WI38 (cell line): ENCODE measurements at regions not wholly inside any gene's neighbourhood (a gene's known extent, or its start where the extent isn't known, plus 50 kb on each side); places are given as distances from the start of the nearest gene placed in this dataset.

ENCODE experiments used
- H3K4me3 ChIP-seq: 2 replicates; pipeline ENCODE4 v1.5.1; 2011; ENCODE audit warnings: low read depth, mild to moderate bottlenecking, control low read depth, low read length
- TF ChIP-seq, protein P1 (sequence below): IDR thresholded peaks from 2 replicates; pipeline ENCODE4 v1.5.1; 2012; ENCODE audit warnings: low read depth, mild to moderate bottlenecking, control low read depth, low read length

- TF ChIP-seq, protein P1, sequence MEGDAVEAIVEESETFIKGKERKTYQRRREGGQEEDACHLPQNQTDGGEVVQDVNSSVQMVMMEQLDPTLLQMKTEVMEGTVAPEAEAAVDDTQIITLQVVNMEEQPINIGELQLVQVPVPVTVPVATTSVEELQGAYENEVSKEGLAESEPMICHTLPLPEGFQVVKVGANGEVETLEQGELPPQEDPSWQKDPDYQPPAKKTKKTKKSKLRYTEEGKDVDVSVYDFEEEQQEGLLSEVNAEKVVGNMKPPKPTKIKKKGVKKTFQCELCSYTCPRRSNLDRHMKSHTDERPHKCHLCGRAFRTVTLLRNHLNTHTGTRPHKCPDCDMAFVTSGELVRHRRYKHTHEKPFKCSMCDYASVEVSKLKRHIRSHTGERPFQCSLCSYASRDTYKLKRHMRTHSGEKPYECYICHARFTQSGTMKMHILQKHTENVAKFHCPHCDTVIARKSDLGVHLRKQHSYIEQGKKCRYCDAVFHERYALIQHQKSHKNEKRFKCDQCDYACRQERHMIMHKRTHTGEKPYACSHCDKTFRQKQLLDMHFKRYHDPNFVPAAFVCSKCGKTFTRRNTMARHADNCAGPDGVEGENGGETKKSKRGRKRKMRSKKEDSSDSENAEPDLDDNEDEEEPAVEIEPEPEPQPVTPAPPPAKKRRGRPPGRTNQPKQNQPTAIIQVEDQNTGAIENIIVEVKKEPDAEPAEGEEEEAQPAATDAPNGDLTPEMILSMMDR: no peak
- no peak overlapping the region for H3K4me3 ChIP-seq
Observed at GRCh38 chr11:81059356-81059755, 1618.5 kb upstream of the TENM4 start.

DNA sequence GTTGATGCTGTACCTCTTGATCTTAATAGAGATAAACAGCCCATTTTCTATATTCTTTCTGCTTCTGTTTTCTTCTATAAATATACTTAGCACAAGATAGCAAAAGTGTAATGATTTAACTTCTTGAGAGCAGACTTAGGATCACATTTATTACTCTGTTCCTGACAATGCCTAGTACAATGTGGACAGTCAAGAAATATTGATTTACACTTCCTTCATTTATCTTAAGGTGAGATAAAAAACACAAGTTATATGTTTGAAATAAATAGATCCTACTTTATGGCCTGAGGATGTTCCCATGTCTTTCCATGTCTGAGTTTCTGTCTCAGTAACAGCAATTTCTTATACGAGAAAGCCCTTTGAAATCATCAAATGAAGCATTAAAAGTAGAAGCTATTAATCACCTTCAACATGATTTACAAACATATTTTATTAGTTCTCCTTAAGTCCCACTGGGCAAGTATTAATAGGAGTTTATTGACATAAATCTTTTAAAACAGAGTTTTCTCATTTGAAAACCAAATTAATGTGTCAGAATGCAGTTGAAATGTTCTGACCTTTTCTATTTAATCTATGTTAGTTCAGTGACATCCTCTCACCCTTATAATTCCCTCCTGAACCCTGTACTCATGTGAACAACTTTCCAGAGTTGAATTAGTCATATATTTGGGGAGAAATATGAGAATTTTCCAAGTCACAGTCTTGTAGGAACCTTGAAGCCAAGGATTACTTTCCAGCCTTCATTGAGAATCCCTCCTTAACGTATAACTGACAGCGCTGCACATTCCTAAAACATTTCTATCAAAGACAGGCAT, 1611.7 kb upstream of the TENM4 start:
- H3K4me3 ChIP-seq: no peak overlapping the region

GRCh38 chr11:81039916-81040524, 1599.2 kb upstream of the TENM4 start:
- no peak overlapping the region for H3K4me3 ChIP-seq
- TF ChIP-seq, protein P1: no peak

More for the DNA sequence above, 1611.7 kb upstream of the TENM4 start:
- TF ChIP-seq, protein P1: no peak

DNA sequence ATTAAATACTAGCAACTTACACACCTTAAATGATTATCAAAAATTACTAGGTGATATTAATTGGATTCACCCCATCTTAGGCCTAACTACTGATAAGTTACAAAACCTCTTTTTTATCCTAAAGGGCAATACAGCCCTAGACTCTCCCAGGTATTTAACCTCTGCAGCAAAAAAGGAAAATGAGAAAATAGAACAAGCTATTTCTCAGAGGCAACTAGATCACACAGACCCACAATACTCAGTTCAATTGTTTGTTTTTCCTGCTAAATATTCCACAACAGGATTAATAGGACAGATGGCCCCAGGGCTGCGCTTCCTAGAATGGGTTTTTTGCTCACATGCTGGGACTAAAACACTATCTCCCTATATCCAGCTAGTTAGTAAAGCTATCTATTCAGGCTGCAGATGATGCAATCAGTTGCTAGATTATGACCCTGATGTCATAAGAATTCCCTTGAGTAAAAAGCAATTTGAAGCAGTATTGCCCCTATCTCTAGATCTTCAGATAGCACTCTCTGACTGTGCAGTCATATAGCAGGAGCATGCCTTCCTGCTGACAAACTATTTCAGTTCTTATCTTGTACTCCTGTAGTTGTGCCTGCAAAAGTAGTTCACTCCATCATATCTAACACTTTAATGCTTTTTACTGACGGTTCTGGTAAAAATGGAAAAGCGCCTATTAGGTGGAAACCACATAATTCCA, 1595.5 kb upstream of the TENM4 start:
- no peak overlapping the region for H3K4me3 ChIP-seq
- TF ChIP-seq, protein P1: no peak

- no peak overlapping the region for H3K4me3 ChIP-seq
- TF ChIP-seq, protein P1: no peak
Observed at GRCh38 chr11:81033779-81034540, 1593.1 kb upstream of the TENM4 start.

- TF ChIP-seq, protein P1: no peak
- no peak overlapping the region for H3K4me3 ChIP-seq
Observed at GRCh38 chr11:81032906-81033305, 1592.1 kb upstream of the TENM4 start.
